Ureter (tissue), 1 donor: ENCODE measurements at regions not wholly inside any gene's neighbourhood (a gene's known extent, or its start where the extent isn't known, plus 50 kb on each side); places are given as distances from the start of the nearest gene placed in this dataset.

Experiments used
- DNase-seq: peaks from one replicate; pipeline ENCODE4 v3.0.0-alpha.2; 2020; ENCODE audit warnings: low spot score
- donor health status: DM: yes; HTN: yes; CAD: no.

DNA sequence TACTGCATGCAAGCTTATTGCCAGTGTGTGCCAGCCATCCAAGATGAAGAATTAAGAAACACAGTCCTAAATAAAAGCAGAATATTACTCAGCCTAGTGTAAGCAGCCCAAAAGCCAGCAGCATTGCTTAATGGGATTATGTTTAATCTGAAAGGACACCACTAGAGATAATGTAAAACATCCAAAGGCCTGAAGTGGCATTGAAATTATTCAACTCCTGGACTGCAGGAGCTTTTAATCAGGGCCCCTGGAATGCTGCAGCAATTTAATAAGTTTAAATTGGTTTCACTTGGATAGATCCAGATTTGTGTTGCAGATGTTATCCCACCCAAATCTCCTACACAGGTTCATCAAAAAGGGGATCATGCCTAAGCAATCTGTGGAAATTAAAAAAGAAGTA, 193.0 kb downstream of the C12orf50 start:
- DNase-seq: no peak

DNA sequence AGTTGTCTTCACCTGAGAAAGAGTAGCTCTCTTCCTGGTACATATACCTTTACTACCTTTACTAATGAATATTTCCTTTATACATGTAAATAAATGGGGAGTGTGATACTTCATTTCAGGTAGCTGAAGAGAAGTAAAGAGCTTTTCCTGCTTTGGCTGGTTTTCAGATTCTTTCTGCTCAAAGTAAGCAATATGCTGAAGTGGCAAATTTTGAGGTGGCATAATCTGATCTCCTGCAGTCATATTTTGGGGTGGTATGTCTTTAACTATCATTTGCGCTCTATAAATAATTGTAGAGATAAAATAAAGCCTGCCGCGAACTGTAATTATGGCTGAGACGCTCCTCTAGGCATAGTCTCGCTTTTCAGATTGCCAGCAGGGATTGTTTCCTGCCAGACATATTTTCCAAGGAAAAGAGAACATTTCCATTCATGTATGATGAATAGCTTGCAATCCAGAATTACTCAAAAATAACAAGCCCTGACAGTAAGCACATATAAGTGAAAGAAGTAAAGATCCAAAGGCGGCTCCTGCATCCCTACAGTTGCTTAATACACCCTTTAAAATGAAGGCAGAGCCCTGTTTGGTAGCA, 200.7 kb downstream of the C12orf50 start:
- no peak for DNase-seq

DNA sequence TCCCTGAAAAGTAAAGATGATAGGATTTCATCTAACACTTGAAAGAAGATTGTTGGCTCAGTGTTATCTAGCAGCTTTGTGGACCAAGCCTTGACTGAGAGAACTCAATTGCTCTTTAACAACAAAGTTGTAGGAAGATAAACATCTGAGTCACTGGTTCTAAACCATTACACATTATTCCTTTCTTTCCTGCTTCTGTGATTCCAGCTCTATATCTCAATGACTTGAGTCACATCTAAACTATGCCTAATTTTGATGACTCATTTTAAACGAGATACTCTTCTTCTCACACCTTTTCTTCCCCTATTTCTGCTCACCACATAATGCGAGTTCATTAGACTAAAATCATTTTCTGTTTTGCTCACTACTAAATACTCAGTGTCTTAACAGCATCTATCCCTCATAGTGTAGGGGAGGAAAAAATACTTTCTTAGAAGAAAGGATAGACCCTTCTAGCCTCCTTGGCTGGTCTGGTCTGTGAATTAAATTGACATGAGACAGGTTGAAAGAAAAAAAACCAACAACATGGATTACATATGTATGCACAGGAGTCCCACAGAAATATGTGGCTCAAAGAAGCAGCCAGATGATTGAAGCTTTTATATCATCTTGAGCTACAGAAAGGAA, 201.4 kb downstream of the C12orf50 start:
- no peak for DNase-seq

DNA sequence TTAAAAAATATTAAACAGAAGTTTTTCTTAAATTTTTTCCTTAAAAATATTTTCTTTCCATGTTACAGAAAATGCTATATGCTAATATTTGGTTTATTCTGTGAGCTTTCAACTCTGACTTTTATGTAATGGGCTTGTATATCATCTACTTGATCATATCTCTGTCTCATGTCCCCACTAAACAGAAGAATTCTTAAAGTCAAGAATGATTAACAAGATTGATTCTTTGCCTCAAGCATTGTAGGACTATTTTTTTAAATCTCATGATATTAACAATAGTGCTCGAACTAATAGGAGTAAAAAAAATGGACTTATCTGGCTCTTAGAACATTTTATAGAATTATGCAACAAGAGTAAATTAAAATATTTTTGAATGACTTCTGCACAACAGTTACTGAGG, 206.3 kb downstream of the C12orf50 start:
- DNase-seq: no peak

DNA sequence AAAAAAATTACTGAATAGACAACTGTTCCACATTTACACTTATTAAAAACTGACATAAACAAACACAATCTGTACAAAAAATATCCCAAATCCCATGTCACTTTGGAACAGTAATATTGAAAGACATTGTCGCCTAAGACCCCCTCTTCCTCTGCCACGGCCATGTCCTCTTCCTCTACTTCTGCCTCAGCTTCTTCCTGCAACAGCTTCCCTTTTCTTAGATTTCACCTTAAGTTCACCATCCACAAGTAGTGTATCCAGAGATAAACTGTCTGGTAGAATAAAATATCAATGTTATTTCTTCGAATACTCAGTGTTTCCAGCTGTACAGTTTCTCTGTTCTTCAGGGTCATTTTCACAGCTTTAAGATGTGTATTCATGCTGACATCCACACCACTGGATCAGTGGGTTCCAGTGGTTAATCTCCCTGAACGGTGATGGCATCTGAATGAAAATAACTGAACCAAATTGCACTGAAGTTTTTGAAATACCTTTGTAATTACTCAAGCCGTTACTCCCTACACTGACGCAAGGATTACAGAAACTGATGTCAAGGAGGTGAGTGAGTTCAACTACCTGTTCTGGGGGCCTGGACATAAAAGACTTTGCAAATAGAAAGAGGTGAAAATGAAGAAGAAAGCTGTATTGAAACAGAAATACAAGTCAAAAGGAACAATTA, 208.5 kb downstream of the C12orf50 start:
- DNase-seq: no peak

DNA sequence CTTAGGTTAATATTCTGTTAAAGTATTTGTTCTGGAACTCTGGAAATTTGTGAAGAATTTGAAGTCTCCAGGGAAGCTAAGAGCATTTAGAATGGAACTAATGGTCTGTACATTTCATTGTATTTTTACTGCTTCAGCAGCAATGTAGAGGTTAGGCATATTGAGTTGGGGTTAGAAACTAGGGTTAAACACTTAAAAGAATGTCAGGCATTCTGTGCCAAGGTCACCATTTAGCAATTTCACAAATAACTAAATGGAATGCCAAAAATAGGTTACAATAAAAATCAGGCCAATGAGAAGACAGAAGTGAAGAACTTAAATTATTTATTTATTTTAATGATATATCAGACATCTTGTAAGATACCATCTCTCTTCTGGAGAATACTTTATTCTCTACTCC, 210.8 kb downstream of the C12orf50 start:
- DNase-seq: no peak

DNA sequence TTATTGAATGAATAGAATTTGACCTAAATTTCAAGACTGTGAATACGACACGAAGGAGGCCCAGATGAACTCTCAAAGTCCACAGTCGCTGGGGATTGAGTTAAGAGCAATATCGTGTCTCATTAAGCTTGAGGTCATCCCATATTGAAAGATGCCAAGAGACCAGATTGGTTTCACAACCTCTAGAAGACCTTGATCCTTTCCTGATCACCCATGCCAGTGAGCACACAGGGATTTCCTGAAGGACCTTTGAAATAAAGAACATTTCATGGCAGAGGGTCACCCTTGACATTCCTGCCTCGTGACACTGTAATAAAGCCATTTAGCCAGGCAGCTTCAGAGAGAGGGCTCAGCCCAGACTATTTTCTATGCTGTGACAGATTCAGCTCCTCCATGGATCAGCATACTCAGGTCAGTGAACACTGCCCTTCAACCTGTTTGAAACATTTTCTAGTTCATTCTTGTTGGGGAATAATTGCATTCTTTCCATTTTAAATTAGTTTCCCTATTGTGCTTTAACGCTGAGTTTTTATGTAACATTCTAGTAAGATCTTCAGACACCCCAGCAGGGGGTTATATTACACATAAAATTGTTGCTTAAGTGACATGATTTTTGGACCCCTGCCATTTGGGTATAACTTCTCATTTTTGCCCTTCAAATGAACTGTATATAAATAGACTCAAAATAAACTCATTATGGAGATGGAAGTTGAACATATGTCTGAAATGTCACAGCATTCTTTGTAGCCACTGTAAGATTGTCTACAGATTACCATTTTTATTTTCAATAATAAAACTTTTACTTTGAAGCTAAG, 213.2 kb downstream of the C12orf50 start:
- DNase-seq: no peak

DNA sequence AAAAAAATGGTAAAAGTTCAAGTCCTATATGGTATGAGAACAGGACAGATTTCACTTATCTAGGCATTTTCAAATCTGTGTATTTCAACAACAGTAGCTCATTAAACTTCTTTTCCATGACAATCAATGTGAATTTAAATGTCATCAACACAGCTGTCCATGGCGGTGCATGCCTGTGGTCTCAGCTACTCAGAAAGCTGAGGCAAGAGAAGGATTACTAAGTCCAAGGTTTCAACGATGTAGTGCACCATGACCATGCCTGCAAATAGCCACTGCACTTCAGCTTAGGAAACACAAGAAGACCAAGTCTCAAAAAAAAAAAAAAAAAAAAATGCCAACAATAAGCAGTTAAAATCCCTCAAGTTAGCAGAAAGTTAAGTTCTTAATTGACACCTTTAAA, 214.6 kb downstream of the C12orf50 start:
- no peak for DNase-seq

DNA sequence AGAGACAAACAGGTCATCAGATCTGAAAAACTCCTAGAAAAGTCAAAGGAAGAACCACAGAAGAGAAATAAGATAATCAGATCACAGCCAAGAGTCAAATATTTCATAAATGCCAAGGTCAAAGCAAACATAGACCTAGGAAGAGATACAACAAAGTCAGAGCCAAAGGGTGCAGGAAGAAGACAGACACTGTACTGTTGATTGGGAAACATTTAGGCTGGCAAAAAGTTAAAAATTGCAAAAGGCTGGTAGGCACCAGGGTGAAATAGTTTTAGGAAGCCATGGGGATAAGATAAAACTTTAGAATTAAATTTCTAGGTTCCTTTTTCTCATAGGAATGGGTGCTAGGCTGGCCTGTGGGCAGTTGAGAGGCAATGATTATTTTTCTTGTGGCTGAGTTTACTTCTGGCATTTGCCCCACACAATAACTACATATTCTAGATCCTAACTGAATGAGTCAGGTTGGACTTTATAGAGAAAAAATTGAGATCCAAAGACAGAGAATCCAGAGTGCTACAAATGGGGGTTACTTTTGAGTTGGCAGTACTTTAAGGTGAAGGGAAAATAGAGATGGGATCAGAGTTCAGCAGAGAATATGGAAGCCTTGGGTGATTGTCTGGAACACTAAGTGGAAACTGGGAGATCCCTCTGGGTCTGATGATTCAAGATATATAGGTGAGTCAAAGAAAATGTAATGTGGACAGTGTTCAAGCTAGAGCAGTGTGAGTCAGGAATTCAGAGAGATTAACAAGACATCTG, 215.5 kb downstream of the C12orf50 start:
- no peak for DNase-seq

DNA sequence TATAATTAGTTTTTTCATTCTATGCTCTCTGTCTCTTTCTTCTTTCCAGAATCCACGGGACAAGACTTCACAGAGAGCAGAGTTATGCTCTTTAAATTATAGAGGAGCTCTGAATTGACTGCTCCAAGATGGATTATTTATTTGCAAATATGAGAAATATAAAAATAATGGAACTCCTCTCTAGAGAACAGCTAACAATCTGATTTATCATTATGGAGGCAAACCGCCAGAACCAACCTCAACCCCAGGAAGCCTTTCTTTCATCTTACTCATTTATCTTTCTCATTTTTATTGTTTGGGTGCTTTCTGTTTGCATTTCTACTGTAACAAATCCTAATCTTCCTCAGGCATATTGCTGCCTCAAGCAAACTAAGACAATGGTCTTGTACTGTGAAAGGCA, 216.5 kb downstream of the C12orf50 start:
- DNase-seq: no peak

DNA sequence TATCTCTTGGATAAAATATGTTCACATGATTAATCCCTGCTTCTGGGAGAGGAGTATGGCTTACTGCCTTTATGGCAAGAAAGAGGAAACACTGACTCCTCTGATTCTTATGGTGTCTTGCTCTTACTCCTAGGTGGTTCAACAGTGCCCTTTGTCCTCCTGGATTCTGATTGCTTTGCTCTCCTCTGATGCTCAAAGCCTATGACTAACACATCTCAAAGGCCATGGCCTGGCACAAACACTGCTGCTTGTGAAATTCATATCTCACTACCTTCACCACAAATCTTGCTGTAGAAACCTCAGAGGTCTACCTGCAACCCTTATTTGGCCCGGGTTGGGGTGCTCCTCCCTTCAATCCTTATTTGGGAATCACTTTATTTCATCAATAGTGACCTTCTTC, 217.2 kb downstream of the C12orf50 start:
- DNase-seq: no peak

DNA sequence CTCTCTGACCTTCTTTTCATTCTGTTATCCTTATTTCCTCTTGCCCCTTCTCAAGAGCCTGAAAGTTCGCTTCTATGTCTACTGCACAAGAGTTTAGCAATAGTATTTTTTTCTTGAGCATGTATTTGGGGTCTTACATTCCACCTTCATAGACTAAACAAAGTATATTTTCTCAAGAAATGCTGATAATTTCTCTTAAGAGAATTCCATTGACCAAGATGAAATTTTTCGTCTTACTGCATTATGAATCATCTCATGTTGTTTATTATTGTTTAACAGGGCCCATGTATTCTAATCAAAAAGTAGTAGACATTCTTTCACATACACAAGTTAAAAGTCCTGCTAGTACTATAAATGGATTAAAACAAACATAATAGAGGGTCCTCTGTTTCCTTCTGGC, 219.3 kb downstream of the C12orf50 start:
- DNase-seq: no peak

DNA sequence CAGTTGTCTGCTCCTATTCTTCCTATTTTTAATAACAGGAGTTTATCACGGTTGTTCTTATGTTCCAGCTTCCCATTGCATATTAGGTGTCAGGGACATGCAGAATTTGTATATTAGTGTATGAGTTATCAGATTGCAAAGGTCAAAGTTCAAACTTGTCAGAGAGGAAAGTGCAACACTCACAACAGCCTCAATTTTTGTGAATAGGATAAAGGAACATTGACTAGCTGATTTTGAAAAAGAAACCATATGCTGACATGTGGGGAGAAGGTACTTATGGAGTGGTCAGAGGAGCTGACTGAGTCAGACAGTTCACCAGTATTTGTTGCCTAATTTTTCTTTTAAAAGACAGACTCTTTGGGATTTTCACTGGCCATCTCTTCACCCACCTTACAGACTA, 222.1 kb downstream of the C12orf50 start:
- DNase-seq: no peak

DNA sequence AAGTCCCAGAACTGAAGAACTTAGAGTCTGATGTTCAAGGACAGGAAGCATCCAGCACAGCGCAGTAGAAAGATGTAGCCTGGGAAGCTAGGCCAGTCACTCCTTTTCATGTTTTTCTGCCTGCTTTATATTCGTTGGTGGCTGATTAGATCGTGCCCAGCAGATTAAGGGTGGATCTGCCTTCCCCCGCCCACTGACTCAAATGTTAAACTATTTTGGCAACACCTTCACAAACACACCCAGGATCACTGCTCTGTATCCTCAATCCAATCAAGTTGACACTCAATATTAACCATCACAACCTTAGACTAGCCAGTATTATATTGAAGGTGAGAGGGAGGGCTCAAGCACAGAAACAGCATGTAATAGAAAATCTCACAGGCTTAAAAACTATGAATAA, 222.9 kb downstream of the C12orf50 start:
- no peak for DNase-seq

DNA sequence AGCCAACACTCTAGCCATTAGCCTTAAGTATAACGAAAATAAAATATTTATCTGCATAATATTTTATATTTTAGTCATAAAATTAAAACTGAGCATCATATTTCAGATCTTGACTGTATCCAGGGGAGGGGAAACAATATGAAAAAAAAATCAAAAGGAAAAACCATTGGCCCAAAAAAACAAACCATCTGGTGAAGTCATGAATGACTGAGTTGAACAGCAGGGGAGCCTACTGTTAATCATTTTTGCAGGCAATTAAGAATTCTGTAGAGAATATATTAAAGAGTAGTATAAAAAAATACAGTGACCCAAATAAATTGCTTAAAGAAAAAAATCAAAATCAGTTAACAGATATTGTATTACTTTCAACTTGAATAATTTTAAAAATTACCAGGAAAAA, 224.8 kb downstream of the C12orf50 start:
- no peak for DNase-seq

DNA sequence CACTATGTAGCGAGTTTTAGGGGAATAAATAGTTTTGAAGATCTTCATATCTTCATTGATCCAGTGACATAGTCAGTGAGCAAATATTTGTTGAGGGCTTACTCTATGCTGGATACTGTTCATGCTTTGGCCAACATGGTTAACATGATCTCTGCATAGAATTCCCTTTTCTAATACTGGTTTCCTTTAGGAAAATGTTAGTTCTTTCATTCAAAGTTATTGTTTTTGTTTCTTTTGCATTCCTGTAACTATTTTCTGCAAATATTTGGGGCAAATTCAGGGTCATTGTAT, 226.5 kb downstream of the C12orf50 start:
- no peak for DNase-seq

DNA sequence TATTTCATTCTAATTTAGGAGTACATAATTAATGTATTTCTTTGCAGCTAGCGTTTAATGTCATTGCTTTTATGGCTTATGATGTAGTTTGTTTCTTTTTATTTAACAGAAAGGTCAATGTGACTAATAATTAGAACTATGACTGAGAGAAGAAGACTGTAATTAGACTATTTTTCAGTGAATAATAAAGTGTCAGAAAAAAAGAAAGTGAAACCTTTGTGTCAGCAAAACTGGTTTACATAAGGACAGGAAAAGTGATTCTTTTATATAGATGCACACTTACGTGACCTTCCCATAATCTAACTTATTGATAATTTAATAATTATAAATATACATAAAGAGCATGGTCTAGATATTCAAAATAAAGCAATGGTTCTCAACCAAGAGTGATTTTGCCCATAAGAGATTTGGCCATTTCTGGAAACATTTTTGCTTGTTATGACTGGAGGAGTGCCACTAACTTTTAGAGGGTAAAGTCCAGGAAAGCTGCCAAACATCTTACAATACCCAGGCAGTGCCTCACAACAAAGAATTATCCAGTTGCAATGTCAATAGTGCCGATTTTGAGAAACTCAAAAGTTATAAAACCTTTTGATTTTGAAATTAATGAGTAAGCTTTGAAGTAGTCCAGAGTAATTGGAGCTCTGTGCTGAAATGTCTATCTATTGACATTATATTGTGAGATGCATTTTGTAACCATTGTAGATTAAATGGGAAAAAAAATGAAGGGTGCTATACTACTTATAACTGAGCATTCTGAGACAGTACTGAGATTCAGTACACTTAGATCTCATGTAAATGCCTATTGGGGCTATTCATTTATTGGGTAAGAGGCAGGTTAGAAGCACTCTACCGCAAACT, 227.1 kb downstream of the C12orf50 start:
- no peak for DNase-seq

DNA sequence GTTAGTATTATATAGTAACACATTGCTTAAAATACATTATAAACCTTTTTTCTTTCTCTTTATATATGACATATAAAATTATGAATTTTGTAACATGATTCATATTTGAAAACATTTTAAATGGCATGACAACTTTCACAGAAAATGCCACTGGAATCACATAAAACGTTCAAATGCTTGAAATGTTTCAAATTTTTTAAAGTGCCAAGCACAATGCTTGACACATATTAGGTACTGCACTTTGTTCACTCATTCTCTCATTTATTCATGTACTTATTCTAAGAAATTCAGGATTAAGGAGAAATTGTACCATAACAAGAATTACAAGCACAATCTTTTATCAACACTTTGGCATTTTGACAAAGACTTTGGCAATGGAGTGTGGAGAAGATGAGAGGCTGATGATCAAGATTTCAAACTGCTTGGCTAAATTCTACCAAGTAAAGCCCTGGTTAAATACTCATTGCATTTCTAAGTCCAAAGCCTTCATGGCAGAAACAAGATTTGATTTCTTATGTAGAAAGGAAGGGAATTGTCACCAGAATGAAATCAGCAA, 232.2 kb downstream of the C12orf50 start:
- DNase-seq: no peak

DNA sequence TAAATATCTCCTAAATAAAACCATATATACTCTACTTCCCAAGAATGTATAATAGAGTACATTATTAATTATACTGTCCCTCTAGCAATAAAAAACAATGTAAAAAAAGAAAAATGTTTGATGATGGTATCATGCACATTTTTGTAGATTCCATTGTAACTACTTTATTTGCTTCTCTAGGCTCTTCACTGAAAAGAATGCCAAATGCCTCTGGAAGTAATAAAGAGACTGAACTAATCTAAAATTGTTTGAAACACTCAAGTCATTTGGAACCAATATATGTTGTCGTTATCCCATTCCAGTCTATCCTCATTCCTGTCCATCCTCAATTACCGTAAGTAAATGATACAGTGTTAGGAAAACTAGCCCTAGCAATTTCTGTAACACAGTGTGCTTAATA, 233.6 kb downstream of the C12orf50 start:
- no peak for DNase-seq

DNA sequence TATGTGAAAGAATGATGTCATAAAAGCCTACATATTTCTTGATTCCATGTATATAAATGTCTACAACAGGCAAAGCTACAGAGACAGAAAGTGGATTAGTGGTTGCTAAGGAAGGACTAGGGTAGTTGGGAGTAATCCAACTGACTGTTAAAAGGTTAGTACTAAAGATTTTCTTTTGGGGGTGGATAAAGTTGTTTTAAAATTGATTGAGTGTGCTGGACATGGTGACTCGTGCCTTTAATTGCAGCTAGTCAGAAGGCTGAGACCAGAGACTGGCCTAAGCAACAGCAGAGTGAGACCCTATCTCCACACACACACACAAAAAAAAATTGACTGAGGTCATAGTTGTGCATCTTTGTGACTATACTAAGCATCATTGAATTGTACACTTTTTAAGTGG, 234.3 kb downstream of the C12orf50 start:
- DNase-seq: no peak

DNA sequence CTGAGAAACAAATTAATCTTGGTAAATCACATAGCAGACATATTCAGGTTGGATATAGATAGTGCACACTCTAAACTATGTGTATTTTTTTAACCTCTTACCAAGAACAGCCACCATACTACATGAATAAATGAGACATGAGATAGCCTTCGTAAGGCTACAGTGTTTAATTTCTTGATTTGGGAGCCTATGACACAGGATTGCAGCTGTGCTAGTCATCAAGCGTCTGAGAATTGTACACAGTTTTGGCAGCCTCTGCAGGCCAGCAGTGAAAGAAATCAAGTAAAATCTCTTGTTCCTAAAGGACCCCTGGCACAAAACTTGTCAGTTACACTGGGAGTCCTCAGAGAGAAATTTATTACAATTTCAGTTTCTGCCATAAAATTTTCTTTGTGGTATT, 236.1 kb downstream of the C12orf50 start:
- no peak for DNase-seq
